ENCODE measurements at regions not wholly inside any gene's neighbourhood (a gene's known extent, or its start where the extent isn't known, plus 50 kb on each side); places are given as distances from the start of the nearest gene placed in this dataset.

GRCh38 chr4:173940146-173940545, 343.3 kb downstream of the FBXO8 start:
- no peak overlapping the region for H3K4me3 ChIP-seq (ENCODE audit: control insufficient read depth, low read depth, low read length)
- no peak for DNase-seq (ENCODE audit: low read depth)
- no peak for TF ChIP-seq CTCF (conservative IDR thresholded peaks at IDR 0.05; ENCODE audit: control insufficient read depth, insufficient read depth, low read depth, low read length)

GRCh38 chr4:173937631-173938270, 345.7 kb downstream of the FBXO8 start:
- H3K4me3 ChIP-seq (ENCODE audit: control insufficient read depth, low read depth, low read length): no peak overlapping the region
- no peak for TF ChIP-seq CTCF (conservative IDR thresholded peaks at IDR 0.05; ENCODE audit: control insufficient read depth, insufficient read depth, low read depth, low read length)
- no peak for DNase-seq (ENCODE audit: low read depth)

- no peak for DNase-seq (ENCODE audit: low read depth)
- no peak for TF ChIP-seq CTCF (conservative IDR thresholded peaks at IDR 0.05; ENCODE audit: control insufficient read depth, insufficient read depth, low read depth, low read length)
- no peak overlapping the region for H3K4me3 ChIP-seq (ENCODE audit: control insufficient read depth, low read depth, low read length)
These were observed 346.6 kb downstream of the FBXO8 start for GRCh38 chr4:173936861-173937260.

GRCh38 chr4:173935622-173936405, 347.7 kb downstream of the FBXO8 start:
- no peak overlapping the region for H3K4me3 ChIP-seq (ENCODE audit: control insufficient read depth, low read depth, low read length)
- DNase-seq (ENCODE audit: low read depth): peak; percentile 50
- no peak for TF ChIP-seq CTCF (conservative IDR thresholded peaks at IDR 0.05; ENCODE audit: control insufficient read depth, insufficient read depth, low read depth, low read length)

GRCh38 chr4:173934933-173935620, 348.4 kb downstream of the FBXO8 start:
- no peak for DNase-seq (ENCODE audit: low read depth)
- TF ChIP-seq CTCF (conservative IDR thresholded peaks at IDR 0.05; ENCODE audit: control insufficient read depth, insufficient read depth, low read depth, low read length): no peak
- no peak overlapping the region for H3K4me3 ChIP-seq (ENCODE audit: control insufficient read depth, low read depth, low read length)

GRCh38 chr4:173934201-173934600, 349.3 kb downstream of the FBXO8 start:
- no peak for TF ChIP-seq CTCF (conservative IDR thresholded peaks at IDR 0.05; ENCODE audit: control insufficient read depth, insufficient read depth, low read depth, low read length)
- no peak overlapping the region for H3K4me3 ChIP-seq (ENCODE audit: control insufficient read depth, low read depth, low read length)
- DNase-seq (ENCODE audit: low read depth): peak; percentile 58
